Forelimb muscle (tissue), 1 donor: ENCODE measurements at regions not wholly inside any gene's neighbourhood (a gene's known extent, or its start where the extent isn't known, plus 50 kb on each side); places are given as distances from the start of the nearest gene placed in this dataset.

Experiments used
- DNase-seq: peaks from one replicate; pipeline ENCODE4 v3.0.0-alpha.2; 2013; ENCODE audit warnings: low read depth

GRCh38 chr5:179497636-179498340, 52.6 kb upstream of the RUFY1 start:
- DNase-seq = no peak

DNA sequence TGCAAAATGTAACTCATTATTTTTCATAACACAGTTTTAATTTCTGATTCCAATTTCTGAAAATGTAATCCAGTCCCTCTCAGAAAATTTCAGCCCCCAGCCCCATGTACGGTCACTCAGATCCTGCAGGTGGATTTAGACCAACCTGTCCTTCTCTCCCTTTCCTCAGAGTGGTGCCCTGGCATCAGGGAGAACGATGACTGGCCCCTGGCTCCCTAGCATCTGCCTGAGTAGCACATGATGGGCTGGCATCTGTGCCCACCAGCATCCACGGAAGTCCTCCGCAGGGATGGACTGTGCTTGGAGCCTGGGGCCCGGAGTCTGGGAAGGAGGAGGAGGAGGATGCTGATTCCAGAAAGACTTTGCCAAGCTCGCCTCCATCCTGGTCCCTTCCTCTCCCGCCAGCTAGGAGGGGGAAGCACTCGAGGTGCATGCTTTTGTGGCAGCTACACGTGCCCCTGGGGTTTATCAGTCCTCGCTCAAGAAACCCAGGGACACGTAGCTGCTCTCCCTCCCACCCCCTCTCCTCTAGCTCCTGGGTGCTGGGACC, 54.4 kb upstream of the RUFY1 start:
- DNase-seq = no peak

DNA sequence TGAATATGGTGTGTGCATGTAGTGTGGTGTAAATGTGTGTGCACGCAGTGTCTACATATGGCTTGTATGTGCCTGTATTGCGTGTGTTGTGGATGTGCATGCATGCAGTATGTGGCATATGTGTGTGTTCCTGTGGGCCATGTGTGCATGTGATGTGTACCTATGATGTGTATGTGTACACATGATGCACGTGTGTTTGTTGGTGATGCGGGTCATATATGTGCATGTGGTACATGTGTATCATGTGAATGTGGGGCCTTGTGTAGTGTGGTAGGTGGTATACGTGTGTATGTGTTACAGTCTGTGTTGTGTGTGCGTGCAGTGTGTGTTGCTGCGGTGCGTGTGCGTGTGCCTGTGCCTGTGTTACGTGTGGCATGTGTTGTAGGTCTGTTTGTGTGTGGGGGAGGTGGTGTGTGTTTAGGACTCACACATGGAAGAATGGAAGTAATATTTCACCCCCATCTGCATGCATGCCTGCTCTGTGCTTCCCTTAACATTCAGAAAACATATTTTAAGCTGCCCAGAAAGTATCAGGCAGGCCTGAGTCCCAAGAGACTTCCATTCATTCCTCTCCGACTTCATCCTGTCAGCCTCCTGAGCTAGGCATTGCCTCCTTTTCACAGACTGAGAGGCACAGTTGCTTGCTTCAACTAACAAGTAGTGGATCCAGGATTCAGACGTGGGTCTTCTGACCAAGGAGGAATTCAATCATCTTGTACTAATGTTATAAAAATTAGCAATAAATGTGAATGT, 55.4 kb upstream of the RUFY1 start:
- no peak for DNase-seq

DNA sequence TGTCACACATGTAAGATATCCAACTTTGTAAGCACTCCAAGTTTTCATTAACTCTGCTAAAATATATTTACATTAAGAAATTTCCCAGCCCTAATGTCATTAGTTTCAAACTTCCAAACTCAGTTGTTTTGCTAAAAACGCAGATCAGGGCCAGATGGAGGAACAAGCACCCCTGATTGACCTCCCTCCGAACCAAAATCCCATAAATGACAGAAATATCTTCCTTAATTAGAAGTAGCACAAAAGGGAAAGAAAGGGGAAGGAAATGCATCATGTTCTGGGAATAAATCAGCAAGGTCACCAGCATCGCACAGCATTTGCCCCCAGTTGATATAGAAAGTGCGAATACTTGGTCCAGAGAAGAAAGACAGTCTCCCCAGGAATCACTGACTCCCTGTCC, 61.4 kb upstream of the RUFY1 start:
- no peak for DNase-seq

DNA sequence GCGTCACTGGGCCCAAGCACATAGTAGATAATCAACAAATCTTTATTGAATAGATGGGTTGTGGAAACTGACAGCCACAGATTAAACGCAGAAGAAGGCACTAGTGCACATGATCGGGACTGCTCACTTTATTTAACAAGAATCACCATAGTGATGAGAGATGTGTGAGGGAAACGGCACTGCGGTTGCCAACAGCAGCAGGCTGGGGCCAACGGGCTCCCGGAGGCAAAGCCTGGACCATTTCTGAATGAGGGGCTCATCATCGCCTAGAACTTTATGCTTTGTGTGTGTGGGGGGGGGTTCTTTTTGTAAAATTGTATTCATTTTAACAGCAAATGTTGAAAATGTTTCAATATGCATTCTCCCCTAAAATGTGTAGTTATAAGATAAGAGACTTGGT, 61.9 kb upstream of the RUFY1 start:
- no peak for DNase-seq

GRCh38 chr5:179487145-179487544, 63.2 kb upstream of the RUFY1 start:
- no peak for DNase-seq

GRCh38 chr5:179486596-179487051, 63.7 kb upstream of the RUFY1 start:
- no peak for DNase-seq

- no peak for DNase-seq
Observed at GRCh38 chr5:179485845-179486575, 64.3 kb upstream of the RUFY1 start.

DNA sequence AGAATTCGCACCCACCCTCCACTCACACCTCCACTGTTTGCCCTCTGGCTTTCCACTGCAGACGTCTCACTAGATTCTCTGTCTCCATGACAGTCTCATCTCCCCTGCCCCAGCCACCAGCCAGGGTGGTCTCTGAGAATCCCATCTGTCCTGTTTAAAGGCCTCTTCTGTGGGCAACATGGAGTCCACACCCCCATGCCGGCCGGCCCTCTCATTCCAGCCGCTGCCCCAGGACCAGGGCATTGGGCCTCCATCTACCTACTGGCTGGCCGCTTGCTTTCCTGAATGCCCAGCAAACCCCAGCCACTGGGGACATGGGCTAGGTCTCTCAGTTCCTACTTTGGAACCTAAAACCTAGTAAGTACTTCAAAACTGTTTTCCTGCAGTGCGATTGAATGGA, 65.6 kb upstream of the RUFY1 start:
- DNase-seq = no peak

- no peak for DNase-seq
Observed at GRCh38 chr5:179484201-179484600, 66.2 kb upstream of the RUFY1 start.

DNA sequence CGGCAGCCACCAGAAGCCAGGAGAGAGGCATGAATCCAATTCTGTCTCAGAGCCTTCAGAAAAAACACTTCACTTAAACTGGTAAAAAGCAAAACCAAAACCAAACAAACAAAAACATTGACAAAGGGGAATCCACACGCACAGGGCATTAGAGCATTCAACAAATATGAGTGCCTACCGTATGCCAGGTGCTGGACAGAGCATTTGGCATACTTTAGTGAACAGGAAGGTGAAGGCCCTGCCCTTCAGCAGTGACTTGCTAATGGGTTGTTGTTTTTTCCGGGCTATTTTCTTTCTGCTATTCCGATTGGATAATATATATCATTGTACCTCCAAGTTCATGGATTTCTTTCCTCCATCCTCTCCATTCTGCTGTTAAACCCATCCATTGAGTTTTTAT, 71.7 kb upstream of the RUFY1 start:
- no peak for DNase-seq

DNA sequence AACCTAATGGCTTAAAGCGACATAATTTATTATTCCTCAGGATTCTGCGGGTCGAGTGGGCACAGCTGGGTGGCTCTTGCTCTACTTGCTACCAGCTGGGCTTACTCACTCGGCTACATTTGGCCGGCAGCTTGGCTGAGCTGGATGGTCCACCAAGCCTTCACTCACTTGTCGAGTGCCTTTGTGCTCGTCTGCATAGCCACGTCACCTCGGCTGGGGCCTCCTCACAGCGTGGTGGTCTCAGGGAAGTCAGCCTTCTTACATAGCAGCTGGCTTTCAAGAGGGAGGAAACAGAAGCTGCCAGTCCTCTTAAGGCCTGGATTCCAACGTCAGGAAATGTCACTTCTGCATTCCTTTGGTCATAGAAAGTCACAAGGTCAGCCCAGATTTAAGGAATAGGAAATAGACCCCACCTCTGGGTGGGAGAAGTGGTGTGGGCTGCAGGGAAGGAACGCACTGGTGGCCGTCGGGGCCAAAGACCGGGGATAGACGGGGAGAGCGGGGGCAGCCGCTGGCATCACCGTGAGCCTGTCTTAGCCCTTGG, 75.1 kb upstream of the RUFY1 start:
- no peak for DNase-seq

GRCh38 chr5:179472641-179473040, 77.7 kb upstream of the RUFY1 start:
- no peak for DNase-seq

- no peak for DNase-seq
Observed at GRCh38 chr5:179472174-179472573, 78.2 kb upstream of the RUFY1 start.

DNA sequence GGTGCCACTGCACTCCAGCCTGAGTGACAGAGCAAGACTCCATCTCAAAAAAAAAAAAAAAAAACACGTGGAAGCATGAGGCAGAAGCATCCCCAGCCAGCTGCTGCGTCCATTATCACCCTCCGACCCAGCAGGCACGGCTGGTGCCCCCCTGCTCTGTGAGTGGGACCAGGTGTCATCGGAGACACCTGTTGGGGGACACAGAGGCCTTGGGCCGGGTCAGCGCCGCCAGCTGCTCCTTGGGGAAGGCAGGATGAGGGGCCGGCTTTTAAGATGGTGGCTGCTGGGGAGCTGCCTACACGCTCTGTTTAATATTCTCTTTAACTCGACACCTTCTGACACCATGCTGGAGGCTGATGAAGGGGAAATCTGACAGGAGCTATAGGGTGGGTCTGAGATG, 80.2 kb upstream of the RUFY1 start:
- DNase-seq = no peak

DNA sequence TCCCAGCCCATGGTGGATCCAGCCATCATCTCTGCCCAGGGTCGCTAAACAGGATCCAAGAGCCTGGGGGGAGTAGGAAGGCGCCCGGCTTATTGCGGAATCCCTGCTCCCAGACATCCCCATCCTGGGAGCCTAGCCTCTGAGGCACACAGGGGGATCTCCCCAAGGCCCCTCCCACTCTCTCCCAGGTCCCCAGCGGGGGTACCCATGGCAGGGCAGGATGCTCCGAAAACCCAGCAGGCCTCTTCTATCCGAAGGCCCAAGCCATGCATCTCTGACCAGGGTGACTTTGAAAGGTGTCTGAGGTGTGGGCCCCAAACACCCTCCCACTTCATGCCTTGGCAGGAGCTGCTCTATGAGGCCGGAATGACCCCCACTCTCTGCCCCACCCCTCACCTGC, 81.7 kb upstream of the RUFY1 start:
- no peak for DNase-seq

GRCh38 chr5:179467441-179467840, 82.9 kb upstream of the RUFY1 start:
- DNase-seq = no peak

GRCh38 chr5:179464631-179465030, 85.7 kb upstream of the RUFY1 start:
- DNase-seq = no peak

- DNase-seq = no peak
Observed at GRCh38 chr5:179462040-179462439, 88.3 kb upstream of the RUFY1 start.

- DNase-seq = no peak
Observed at GRCh38 chr5:179461576-179461975, 88.8 kb upstream of the RUFY1 start.

GRCh38 chr5:179459771-179460170, 90.6 kb upstream of the RUFY1 start:
- no peak for DNase-seq

GRCh38 chr5:179457612-179458011, 92.7 kb upstream of the RUFY1 start:
- no peak for DNase-seq
